Uterus (tissue), 3 donors: ENCODE measurements at regions not wholly inside any gene's neighbourhood (a gene's known extent, or its start where the extent isn't known, plus 50 kb on each side); places are given as distances from the start of the nearest gene placed in this dataset.

Experiments
- DNase-seq, 2 donors: peaks; one replicate each; pipeline ENCODE4 v3.0.0-alpha.2; 2019 to 2020
- H3K27ac ChIP-seq, 2 donors: fragments of 200-600 bp; sonication (generic); 1 replicate in 1 of 2; 2 replicates in 1 of 2; pipeline ENCODE4 v1.5.1; 2016 to 2018
- H3K27me3 ChIP-seq, 2 donors: fragments of 200-600 bp; sonication (generic); one replicate each; pipeline ENCODE4 v1.5.1; 2018 to 2019; ENCODE audit warnings: control low read depth in 1 of 2
- H3K36me3 ChIP-seq, 2 donors: fragments of 200-600 bp; sonication (generic); one replicate each; pipeline ENCODE4 v1.5.1; 2019; ENCODE audit warnings: control low read depth in 1 of 2
- H3K4me1 ChIP-seq, 2 donors: fragments of 200-600 bp; sonication (generic); one replicate each; pipeline ENCODE4 v1.5.1; 2018 to 2019; ENCODE audit warnings: control low read depth in 1 of 2
- H3K4me3 ChIP-seq, 2 donors: fragments of 200-600 bp; sonication (generic); 1 replicate in 1 of 2; 2 replicates in 1 of 2; pipeline ENCODE4 v1.5.1; 2018 to 2019; ENCODE audit warnings: mild to moderate bottlenecking in 1 of 2
- H3K9me3 ChIP-seq, 2 donors: fragments of 200-600 bp; sonication (generic); one replicate each; pipeline ENCODE4 v1.5.1; 2019; ENCODE audit warnings: control low read depth in 1 of 2
- CTCF ChIP-seq, 4 experiments: fragments of 200-600 bp in 2 of 4; fragments of 450-650 bp in 2 of 4; sonication (generic) in 2 of 4; IDR thresholded peaks; one replicate each; pipeline ENCODE4 v1.5.1; 2016 to 2019; ENCODE audit warnings: antibody characterized with exemption in 4 of 4, mild to moderate bottlenecking in 2 of 4, moderate library complexity in 1 of 4
- POLR2A ChIP-seq, 2 donors: fragments of 450-650 bp; IDR thresholded peaks; one replicate each; pipeline ENCODE4 v1.6.1; 2016; ENCODE audit warnings: antibody characterized with exemption in 2 of 2, mild to moderate bottlenecking in 1 of 2, moderate library complexity in 1 of 2
- intact Hi-C: fragments of 100-400 bp; cut with DNase I; formaldehyde crosslinking; loops from one replicate; pipeline ENCODE4 v1.15.1; 2023; ENCODE audit warnings: low total_unique reads
- donor health status: DM: yes; HTN: yes; CAD: no.

- intact Hi-C loops, result no loop called here
- DNase-seq, result no peak
- Histone ChIP-seq H3K36me3 (no peaks in the 10 kb centered on the region), H3K27me3 (no peaks in the 10 kb centered on the region), H3K9me3 (no peaks in the 10 kb centered on the region), H3K4me3 (no peak overlapping the region), H3K4me1 (no peaks in the 10 kb centered on the region), H3K27ac (no peak overlapping the region)
- no peak for TF ChIP-seq CTCF (IDR thresholded peaks at IDR 0.05)
- no peak for TF ChIP-seq POLR2A (IDR thresholded peaks at IDR 0.05)
Observed at GRCh38 chr2:236981701-236982485, 103.8 kb upstream of the COPS8 start.

- intact Hi-C loops, result no loop called here
- no peak for DNase-seq
- no peaks in the 10 kb centered on the region for H3K4me1 ChIP-seq
- no peak for TF ChIP-seq POLR2A (IDR thresholded peaks at IDR 0.05)
- no peak overlapping the region for H3K27ac ChIP-seq
- H3K9me3 ChIP-seq, result no peaks in the 10 kb centered on the region
- no peak overlapping the region for H3K4me3 ChIP-seq
- no peaks in the 10 kb centered on the region for H3K27me3 ChIP-seq
- H3K36me3 ChIP-seq, result no peaks in the 10 kb centered on the region
Observed at GRCh38 chr2:236982693-236983455, 102.8 kb upstream of the COPS8 start.

GRCh38 chr2:236984046-236984445 is 101.6 kb upstream of the COPS8 start:
- TF ChIP-seq CTCF (IDR thresholded peaks at IDR 0.05) (no peak), POLR2A (IDR thresholded peaks at IDR 0.05) (no peak)
- no peak overlapping the region for H3K27ac ChIP-seq
- no peaks in the 10 kb centered on the region for H3K4me1 ChIP-seq
- intact Hi-C loops, result no loop called here
- no peak for DNase-seq
- no peaks in the 10 kb centered on the region for H3K9me3 ChIP-seq
- no peaks in the 10 kb centered on the region for H3K27me3 ChIP-seq
- no peak overlapping the region for H3K4me3 ChIP-seq
- H3K36me3 ChIP-seq, result no peaks in the 10 kb centered on the region

GRCh38 chr2:236985761-236986339 is 99.8 kb upstream of the COPS8 start:
- TF ChIP-seq POLR2A (IDR thresholded peaks at IDR 0.05) (no peak), CTCF (IDR thresholded peaks at IDR 0.05) (no peak)
- no peaks in the 10 kb centered on the region for H3K27me3 ChIP-seq

GRCh38 chr2:236986524-236987330 is 99.0 kb upstream of the COPS8 start:
- Histone ChIP-seq H3K27ac (no peak overlapping the region), H3K4me1 (no peaks in the 10 kb centered on the region), H3K4me3 (no peak overlapping the region), H3K36me3 (no peaks in the 10 kb centered on the region), H3K27me3 (no peaks in the 10 kb centered on the region), H3K9me3 (no peaks in the 10 kb centered on the region)
- intact Hi-C loops, result no loop called here
- TF ChIP-seq POLR2A (IDR thresholded peaks at IDR 0.05) (no peak), CTCF (IDR thresholded peaks at IDR 0.05) (no peak)
- DNase-seq, result no peak

More at GRCh38 chr2:236985761-236986339, 99.8 kb upstream of the COPS8 start:
- Histone ChIP-seq H3K4me1 (no peaks in the 10 kb centered on the region), H3K36me3 (no peaks in the 10 kb centered on the region), H3K4me3 (no peak overlapping the region), H3K9me3 (no peaks in the 10 kb centered on the region), H3K27ac (no peak overlapping the region)
- no peak for DNase-seq
- intact Hi-C loops, result no loop called here
